ENCODE measurements at regions not wholly inside any gene's neighbourhood (a gene's known extent, or its start where the extent isn't known, plus 50 kb on each side); places are given as distances from the start of the nearest gene placed in this dataset.
A peak's percentile ranks its signal among the peaks of the same experiment; 100 is the strongest.
"Not testable (repeated sequence)": the region's sequence is repeated elsewhere in the genome, so short reads cannot be mapped to it uniquely, and the experiment has no call there.

DNA sequence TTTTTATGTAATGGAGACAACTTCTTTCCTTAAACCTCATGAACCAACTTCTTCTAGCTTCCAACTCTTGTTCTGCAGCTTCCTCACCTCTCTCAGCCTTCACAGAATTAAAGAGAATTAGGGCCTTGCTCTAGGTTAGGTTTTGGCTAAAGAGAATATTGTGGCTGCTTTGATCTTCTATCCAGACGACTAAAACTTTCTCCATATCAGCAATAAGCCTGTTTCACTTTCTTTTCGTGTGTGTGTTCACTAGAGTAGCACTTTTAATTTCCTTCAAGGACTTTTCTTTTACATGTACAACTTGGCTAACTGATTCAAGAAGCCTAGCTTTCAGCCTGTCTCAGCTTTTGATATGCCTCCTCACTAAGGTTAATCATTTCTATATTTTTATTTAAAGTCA lies 596.1 kb upstream of the NRSN1 start:
- no peak for DNase-seq

DNA sequence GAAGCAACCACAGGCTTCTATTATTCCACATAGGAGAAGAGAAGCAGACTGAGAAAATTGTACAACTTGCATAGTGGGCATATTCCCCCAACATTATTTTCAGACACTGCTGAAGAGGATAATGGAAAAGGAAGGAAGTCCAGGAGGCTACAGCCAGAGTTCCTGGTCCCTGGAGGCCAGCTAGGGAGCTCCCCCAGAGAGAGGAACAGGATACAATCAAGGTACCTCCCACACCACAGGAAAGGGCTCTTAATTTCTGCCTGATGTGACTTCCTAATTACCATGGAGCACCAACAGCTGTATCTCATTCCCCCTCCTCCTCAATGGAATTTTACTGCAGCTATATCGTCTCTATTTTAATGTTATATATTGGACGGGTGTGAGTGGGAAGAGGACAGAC lies 594.3 kb upstream of the NRSN1 start:
- DNase-seq: no peak

DNA sequence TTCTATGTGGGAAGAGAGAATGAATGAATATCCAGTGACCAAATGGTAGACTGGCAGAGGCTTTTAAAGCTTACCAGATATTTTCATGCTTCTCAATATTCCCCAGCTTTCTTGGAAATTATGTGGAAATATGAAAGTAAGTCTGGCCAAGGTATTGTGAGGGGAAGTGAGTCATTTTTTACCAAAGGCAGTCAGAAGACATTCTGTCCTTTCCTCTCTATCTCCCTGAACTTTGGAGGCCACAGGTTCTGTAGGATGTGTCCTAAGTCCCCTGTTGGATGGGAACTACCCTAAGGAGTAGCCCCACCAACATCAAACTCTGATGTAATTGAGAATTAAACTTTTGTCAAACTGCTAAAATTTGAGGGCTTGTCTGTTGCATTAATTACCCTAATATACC lies 593.8 kb upstream of the NRSN1 start:
- DNase-seq: no peak

DNA sequence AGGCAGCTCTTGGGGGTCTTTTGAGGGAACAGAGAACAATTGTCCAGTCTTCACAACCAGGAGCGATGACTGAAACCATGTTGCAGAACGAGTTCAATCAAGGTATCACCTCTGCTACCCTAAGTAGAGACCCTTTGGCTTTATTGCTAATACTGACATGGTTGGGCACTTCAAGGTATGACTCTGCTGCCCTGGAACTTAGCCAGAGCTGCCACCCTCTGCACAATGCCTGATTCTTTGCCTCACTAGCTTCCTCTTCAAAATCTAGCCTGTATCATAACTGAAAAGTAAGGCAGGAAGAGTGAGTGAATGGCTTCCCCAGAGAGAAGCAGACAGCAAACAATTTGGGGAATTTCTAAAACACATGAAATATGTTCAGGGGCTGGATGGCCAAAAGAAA lies 592.7 kb upstream of the NRSN1 start:
- DNase-seq: no peak

DNA sequence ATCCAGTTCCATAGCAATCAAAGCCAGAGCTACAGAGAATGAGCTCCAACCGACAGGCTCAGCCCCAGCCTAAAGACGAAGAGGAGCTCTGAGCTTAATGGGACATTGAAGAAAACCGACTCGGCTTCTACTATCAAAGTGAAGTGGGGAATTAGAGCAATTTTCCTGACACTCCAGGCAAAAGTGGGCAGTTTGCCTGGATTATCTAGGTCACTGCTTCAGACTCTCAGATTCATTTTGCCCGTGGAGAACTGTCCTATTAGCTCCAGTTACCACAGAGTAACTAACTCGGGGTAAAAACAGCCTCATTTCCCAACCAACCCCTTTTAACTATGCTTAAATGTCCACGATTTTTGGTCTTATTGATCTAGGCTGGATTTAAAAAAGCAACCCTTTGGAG lies 592.1 kb upstream of the NRSN1 start:
- DNase-seq: no peak

DNA sequence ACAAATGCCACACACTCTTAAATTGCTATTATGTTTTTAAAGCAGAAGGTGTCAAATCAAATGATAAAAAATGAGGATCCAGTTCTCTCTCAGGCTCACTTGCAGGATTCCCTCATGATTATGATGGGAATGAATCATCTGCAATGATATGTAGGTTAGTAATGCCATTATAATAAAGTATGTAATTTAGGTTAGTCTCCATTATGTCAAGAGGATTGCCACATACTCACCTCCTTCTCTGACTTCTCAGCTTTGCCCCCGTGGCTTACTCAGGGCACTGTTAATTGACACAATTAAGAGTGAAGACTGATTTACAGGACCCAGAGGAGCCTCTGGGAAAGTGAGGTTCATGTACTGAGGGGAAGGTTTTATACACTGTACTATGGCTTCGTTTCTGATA lies 591.7 kb upstream of the NRSN1 start:
- no peak for DNase-seq

DNA sequence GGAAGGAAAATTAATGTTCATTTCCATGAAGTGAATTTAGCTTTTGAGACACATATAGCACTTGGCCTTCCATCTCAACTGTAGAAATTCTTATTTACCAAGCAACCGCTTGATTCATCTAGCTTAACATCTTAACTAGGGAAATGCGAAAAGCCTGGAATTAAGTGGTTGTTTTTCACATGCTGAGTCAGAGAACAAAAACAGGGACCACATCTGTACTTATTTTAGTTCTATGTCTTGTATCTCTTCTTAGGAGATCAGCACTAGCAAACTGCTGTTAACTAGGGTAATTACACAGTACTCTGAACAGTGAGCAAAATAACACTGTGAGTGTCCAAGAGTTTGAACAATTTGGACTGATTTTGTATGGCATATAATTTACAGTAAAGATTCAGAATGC lies 590.9 kb upstream of the NRSN1 start:
- DNase-seq: no peak

DNA sequence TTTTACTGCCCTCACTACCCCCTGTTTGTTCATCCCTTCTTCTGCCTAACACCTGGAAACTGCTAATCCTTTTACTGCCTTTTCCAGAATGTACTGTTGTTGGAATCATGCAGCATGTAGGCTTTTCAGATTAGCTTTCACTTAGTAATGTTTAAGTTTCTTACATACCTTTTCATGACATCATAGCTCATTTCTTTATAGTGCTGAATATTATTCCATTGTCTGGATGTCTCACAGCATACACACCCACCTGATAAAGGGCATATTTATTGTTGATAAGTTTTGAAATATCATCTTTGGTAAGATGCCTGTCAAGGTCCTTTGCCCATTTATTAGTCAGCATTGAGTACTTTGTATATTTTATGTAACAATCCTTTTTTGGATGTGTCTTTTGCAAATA lies 588.2 kb upstream of the NRSN1 start:
- DNase-seq: no peak

DNA sequence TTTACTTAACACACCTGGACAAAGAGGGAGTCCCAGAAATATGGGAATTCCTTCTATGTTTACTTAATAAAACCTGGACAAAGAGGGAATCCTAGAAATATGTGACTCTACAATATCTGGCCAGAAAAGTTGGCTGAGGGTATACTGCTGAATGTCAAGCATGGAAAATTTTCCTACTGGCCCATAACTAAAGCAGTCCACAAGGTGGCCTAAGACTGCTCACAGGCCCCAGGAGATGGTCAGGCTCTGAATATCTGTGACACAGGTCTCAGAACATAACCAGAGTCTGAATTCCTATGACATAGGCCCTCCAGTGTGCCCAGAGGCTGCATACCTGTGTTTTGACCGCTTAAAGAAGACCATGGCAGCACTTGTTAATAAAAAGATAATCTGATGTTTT lies 578.2 kb upstream of the NRSN1 start:
- DNase-seq: peak; percentile 2

DNA sequence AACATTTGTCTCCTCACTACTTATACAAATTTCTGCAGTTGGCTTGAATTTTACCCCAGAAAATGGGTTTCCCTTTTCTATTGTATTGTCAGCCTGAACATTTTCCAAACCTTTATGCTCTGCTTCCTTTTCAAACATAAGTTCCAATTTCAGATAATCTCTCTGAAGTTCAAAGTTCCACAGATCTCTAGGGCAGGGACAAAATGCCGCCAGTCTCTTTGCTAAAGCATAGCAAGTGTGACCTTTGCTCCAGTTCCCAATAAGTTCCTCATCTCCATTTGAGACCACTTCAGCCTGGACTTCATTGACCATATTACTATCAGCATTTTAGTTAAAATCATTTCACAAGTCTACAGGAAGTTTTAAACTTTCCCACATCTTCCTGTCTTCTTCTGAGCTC lies 571.1 kb upstream of the NRSN1 start:
- DNase-seq: not testable (repeated sequence)

DNA sequence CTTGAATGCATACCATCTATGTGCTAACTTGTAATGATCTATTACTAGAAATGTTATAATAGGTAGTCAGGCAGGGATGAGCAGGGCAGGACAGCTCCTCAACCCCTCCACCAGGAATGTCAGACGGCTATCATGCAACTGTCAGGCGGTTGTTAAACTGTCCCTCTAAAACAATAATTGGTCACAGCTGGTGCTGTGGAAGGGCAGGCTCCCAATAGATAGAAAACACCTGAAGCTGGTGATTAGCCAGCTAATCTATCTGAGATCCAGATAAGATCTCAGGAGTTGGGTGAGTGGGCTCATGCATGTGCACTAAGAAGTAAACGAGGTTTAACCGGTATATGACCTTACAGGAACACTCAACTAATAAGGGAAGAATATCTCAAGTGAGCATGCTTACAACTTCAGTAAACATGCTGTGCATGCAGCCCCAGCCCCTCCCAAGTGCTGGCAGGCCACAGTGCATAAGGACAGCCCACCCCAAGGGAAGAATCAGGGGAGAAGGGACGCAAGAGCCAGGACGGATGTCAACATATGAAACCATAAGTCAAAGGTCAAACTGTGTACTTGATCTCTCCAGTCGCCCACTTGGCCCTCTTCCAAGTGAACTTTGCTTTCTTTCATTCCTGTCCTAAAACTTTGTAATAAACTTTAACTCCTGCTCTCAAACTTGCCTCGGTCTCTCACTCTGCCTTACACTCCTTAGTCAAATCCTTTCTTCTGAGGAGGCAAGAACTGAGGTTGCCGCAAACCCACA lies 566.2 kb upstream of the NRSN1 start:
- DNase-seq: no peak

DNA sequence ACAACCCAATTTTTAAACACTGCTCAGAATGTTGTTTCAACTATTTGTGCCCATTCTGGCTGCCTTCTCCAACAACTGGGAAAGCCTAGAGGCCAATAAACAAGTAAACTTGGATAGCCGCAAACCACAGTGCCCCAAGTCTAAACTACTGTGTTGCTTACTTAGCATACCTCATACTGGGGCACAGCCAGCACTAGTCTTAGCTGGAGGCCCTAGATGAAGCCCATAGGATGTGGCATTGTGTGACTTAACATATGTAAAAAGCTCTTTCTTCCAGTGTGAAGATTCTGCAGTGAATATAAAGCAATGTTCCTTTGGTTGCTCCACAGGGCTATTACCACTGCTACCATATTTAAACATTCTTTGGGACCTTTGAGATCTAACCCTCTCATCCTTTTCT lies 564.3 kb upstream of the NRSN1 start:
- DNase-seq: no peak

DNA sequence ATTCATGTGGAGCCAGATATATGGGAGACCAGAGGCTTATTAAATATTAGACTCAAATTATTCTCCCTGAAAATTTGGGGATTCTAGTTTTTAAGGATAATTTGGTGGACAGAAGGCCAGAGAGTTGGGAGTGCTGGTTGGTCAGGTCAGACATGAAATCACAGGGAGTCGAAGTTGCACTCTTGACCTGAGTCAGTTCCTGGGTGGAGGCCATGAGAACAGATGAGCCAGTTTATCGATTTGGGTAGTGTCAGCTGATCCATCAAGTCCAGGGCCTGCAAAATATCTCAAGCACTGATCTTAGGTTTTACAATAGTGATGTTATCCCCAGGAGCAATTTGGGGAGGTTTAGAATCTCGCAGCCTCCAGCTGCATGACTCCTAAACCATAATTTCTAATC lies 563.5 kb upstream of the NRSN1 start:
- DNase-seq: no peak

DNA sequence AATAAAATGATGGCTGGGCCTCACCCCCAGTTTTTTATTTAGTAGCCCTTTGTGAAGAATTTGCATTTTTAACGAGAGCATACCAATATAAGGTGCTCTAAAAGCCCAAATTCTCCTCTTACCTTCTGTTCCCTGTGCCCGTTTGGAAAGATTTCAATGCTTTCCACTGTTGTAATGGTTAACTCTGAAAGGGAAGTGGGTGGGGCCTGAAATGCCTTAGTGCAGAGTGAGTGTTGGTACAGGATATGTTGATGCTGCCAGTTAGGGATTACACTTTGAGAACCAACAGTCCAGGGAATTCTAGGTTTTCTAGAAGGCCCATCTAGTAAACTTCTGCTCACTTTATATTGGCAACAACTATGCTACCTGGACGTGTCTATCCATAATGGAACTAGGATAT lies 562.7 kb upstream of the NRSN1 start:
- no peak for DNase-seq

DNA sequence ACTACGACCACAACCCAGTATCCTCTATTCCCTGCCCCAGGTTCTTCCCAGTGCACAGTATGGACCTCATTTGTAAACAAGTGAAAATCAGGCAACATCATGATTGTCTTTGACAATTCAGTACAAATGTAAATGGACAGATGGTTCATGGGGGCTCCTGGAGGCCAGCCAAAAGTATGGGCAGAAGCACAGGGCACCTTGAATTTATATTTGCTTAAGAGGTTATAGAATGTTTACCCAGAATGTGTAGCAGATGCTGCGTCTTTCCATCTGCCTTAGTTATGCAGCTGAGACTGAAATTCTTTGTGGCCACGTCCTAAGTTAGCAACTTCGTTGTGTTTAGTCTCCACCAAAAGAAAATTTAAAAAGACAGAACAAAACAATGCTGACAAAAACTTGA lies 559.6 kb upstream of the NRSN1 start:
- no peak for DNase-seq

DNA sequence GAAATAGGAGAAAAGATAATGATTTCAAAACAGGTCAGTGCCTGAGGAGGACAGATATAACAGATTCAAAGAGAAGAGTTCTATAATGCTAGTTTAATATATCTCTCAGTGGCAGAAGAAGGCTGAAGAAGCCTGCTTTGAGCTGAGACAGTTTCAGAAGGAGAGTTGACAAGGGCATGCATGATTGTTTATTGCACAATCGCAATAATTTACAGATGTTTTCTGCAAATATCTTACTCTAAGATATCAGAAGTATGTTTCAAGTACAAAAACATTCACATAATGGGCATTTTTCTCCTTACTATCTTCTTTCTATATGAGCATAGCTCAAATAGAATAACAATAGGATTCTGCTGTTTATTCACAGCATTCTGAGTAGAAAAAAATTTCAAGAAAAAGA lies 557.7 kb upstream of the NRSN1 start:
- no peak for DNase-seq

DNA sequence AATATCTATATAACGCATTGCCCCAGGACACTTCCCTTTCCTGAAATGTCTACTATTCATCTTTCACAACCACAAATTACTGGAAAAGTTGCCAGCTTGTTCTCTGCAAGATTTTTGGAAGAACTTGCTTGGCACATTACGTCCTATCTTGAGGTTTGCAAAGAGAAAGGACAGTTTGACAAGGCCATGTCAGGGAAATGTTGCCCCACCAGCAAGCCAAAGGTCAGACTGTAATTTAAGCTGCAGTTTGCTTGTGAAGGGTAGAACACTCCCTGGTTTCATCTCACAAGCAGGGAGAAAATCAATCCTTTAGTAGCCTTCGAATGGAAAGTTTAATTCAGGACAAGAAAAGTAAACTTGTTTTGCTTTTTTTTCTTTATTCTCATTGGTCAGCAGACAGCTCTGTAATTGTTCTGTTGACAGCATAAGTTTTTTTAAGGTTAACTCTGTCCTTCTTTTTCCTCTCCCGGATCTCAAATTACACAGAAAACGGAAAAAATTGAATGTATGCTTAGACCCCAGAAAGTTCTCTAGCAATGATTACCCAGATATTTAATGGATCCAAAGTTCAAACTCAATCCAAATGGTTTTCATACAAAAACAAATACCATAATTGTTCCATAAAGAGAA lies 541.8 kb upstream of the NRSN1 start:
- DNase-seq: no peak

DNA sequence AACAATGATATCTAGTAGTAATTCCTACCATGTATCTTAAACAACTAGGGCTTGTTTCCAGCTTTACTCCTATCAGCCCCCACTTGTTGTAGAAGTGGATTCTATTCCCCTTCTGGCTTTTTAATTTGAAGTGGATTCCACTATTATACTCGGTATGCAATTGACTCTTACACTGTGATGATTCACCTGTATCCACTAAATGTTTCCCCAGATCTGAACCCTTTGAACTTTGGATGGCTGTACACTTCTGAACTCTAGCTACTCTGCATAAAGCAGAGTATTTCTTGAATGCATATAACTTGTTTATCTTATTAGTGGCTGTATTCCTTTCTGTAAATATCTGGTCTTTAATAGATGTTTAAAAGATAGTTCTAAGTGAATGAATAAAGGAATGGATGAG lies 538.4 kb upstream of the NRSN1 start:
- no peak for DNase-seq

DNA sequence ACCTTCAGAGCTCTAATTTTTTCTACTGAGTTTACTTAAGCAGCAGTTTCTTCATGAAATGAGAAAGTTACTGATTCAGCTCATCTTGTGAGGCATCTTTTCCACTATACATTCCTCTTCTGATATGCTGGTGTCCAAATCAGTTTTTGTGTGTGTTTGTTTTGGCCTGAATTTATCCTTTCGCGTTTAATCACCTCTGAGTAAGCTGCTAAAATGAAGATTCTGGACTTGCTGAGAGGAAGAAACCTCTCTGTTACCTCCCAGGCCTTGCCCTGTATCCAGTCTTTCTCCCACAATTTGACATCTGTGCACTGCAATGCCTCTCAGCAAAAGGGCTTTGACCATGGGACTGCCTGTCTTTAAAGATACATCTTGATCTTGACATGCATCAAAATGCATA lies 536.2 kb upstream of the NRSN1 start:
- no peak for DNase-seq

DNA sequence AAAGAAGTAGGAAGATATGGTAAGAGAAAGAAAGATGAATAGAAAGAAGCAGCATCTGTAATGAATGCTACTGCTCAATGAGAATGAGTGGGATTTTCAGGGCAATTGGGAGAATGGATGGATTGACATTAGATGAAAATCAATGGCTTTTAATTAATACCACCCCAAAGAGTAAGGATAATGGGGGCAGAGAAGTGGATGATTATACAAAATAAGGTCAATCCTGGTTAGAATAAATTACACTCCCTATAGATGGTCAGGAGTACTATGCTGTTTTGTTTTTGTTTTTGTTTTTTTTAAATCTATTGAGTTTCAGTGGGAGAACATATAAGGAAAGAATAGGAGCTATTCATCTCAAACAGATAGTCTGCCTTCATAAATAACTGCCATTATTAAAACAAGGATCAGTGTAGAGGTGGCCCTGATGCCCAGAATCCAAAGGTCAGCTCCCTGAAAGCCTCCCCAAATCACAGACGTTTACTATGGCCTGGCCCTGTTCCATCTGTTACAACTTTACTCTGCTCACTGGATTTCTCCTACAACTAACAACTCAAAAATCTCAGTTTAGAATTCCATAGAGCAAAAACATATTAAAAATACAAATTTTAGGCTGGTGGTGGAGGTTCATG lies 535.4 kb upstream of the NRSN1 start:
- DNase-seq: no peak

DNA sequence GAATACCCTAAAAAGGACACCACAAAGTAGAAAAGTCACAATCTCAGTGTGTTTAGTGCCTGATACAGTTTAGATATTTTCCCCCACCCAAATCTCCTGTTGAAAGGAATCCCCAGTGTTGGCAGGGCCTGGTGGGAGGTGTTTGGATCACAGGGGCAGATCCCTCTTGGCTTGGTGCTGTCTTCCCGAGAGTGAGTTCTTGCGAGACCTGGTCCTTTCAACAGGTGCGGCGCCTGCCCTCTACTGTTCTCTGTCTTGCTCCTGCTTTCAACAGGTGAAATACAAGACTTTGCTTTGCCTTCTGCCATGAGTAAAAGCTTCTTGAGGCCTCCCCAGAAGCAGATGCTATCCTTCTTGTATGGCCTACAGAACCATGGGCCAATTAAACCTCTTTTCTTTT lies 534.3 kb upstream of the NRSN1 start:
- DNase-seq: no peak

DNA sequence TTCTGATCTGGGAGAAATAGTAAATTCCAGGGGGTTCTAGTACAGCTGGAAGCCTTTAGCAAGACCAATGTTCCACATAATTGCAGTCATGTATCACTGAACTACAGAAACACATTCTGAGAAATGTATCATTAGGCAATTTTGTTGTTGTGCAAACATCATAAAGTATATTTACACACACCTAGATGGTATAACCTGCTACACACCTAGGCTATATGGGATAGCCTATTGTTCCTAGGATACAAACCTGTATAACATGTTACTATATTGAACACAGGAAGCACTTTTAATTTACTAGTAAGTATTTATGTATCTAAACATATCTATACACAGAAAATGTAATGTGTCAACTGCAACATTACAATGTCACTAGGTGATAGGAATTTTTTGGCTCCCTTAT lies 525.9 kb upstream of the NRSN1 start:
- no peak for DNase-seq

DNA sequence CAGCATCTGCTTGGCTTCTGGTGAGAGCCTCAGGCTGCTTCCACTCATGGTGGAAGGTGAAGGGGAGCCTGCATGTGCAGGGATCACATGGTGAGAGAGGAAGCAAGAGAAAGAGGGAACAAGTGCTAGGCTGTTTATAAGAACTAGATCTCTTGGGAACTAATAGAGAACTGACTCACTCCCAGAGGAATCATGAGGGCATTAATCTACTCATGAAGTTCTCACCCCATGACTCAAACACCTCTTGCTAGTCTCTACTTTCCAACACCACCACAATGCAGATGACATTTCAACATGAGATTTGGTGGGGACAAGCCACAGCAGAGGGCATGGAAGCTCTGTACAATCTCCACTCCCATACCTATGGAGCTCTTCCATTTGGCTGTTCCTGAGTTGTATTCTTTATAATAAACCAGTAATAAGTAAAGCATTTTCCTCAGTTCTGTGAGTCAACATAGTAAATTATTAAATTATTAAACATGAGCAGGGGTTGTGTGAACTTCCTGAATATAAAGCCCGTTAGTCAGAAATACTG lies 524.1 kb upstream of the NRSN1 start:
- no peak for DNase-seq

DNA sequence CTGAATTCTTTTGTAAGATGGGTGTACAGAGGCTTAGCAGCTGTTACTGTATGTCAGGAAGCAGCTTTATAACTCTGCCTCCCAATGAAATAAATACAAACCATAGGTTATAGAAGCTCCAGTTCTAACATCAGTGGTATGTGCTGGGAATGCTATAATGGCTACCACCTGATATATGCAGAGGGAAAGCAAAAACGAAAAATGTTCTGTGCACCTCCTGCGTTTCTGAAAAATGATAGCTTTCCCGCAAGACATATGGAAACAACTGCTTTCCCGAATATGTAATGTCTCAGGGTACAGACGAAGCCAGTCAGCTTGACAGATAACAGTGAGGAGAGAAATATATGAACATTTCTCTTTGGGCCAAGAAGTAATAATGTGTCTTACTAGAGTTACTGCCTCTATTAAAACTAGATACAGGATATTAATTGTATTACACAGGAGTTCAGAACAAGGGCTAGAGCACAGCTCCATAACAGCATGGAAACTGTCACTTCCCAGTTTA lies 517.0 kb upstream of the NRSN1 start:
- DNase-seq: no peak

Data from hematopoietic multipotent progenitor cell treated with erythropoietin and hydrocortisone succinate and interleukin-3 and kit ligand, for 4 days (in vitro differentiated cells).